GM12878 (cell line): ENCODE measurements at regions not wholly inside any gene's neighbourhood (a gene's known extent, or its start where the extent isn't known, plus 50 kb on each side); places are given as distances from the start of the nearest gene placed in this dataset.

Experiments used
- ATAC-seq: fragments of 200-7000 bp; cut with Tn5 transposase; 3 replicates; pipeline ENCODE4 v1.9.1; 2020; ENCODE audit warnings: mild to moderate bottlenecking, moderate library complexity
- BruUV-seq: library from RNA; stranded (reverse); fragments of 400-500 nt; replicated peaks from 2 replicates; lab custom pipeline; 2021; lab: Mats Ljungman, UMichigan
- CTCF ChIA-PET: fragments of 300-600 bp; sonication (Branson Sonifier 250); formaldehyde crosslinking; extraction: SDS; loops from one replicate; lab custom pipeline; 2021; ENCODE audit warnings: inconsistent platforms; lab: Yijun Ruan, JAX
- POLR2A ChIA-PET: fragments of 350-600 bp; formaldehyde crosslinking; extraction: SDS; loops from one replicate; lab custom pipeline; 2021; ENCODE audit warnings: inconsistent platforms; lab: Charles Lee
- RAD21 ChIA-PET: fragments of 300-600 bp; sonication (Branson Sonifier 250); formaldehyde crosslinking; loops from one replicate; lab custom pipeline; 2023; ENCODE audit warnings: antibody characterized with exemption; ENCODE audit not compliant: unreplicated experiment; lab: Charles Lee
- SMC1A ChIA-PET: fragments of 300-600 bp; sonication (Branson Sonifier 250); formaldehyde crosslinking; loops from one replicate; lab custom pipeline; 2023; ENCODE audit not compliant: unreplicated experiment, uncharacterized antibody; lab: Charles Lee
- DNase-seq: peaks from one replicate; pipeline ENCODE4 v3.0.0-alpha.2; 2011; ENCODE audit warnings: low read depth, low spot score
- FAIRE-seq: peaks from 3 replicates; lab custom pipeline; 2011; peaks lifted over from hg19 to GRCh38; lab: Jason Lieb, UNC
- H2AFZ ChIP-seq: 2 replicates; pipeline ENCODE4 v1.6.0; 2011; ENCODE audit warnings: low read depth, low read length, control low read depth; ENCODE audit not compliant: control insufficient read depth
- H3K27ac ChIP-seq: 2 replicates; pipeline ENCODE4 v1.5.1; 2011; ENCODE audit warnings: control low read depth; ENCODE audit not compliant: control insufficient read depth, insufficient read depth
- H3K27me3 ChIP-seq, 2 experiments: replicated peaks in 1 of 2; 2 replicates each; pipeline versions ENCODE4 v1.6.0 to v1.6.1; 2011; ENCODE audit warnings: low read length in 1 of 2; ENCODE audit not compliant: control insufficient read depth in 2 of 2, insufficient read depth in 2 of 2
- H3K36me3 ChIP-seq, 2 experiments: 2 replicates each; pipeline ENCODE4 v1.5.1; 2011; ENCODE audit warnings: low read length in 1 of 2; ENCODE audit not compliant: control insufficient read depth in 2 of 2, insufficient read depth in 2 of 2
- H3K4me1 ChIP-seq: 2 replicates; pipeline ENCODE4 v1.6.1; 2011; ENCODE audit warnings: mild to moderate bottlenecking, low read length, moderate library complexity, mixed read lengths; ENCODE audit not compliant: control insufficient read depth, insufficient read depth
- H3K4me2 ChIP-seq: 2 replicates; pipeline ENCODE4 v1.6.0; 2011; ENCODE audit warnings: control low read depth; ENCODE audit not compliant: control insufficient read depth, insufficient read depth
- H3K4me3 ChIP-seq: fragments of 200-600 bp; sonication (generic); 2 replicates; pipeline ENCODE4 v1.5.1; 2016
- H3K79me2 ChIP-seq: 2 replicates; pipeline ENCODE4 v1.6.0; 2011; ENCODE audit warnings: low read length; ENCODE audit not compliant: control insufficient read depth, insufficient read depth
- H3K9ac ChIP-seq: 2 replicates; pipeline ENCODE4 v1.8.0; 2011; ENCODE audit warnings: low read length, control low read depth, mixed read lengths; ENCODE audit not compliant: control insufficient read depth, insufficient read depth
- H3K9me3 ChIP-seq: replicated peaks from 3 replicates; pipeline ENCODE4 v1.5.1; 2011; ENCODE audit warnings: mild to moderate bottlenecking, low read length; ENCODE audit not compliant: control insufficient read depth, insufficient read depth
- H4K20me1 ChIP-seq: 2 replicates; pipeline ENCODE4 v1.6.0; 2011; ENCODE audit not compliant: control insufficient read depth, insufficient read depth
- MEF2B ChIP-seq: fragments of 450-650 bp; IDR thresholded peaks from 2 replicates; pipeline ENCODE4 v1.6.1; 2018; ENCODE audit warnings: mild to moderate bottlenecking, moderate library complexity; ENCODE audit not compliant: partially characterized antibody, poor library complexity, severe bottlenecking
- RELA ChIP-seq: fragments of 450-650 bp; IDR thresholded peaks from 2 replicates; pipeline ENCODE4 v1.8.0; 2014; ENCODE audit warnings: borderline replicate concordance; ENCODE audit not compliant: partially characterized antibody
- SMAD5 ChIP-seq: IDR thresholded peaks from 2 replicates; pipeline ENCODE4 v1.6.1; 2016; ENCODE audit warnings: antibody characterized with exemption, low read depth
- TARDBP ChIP-seq: IDR thresholded peaks from 2 replicates; pipeline ENCODE4 v1.6.1; 2016; ENCODE audit warnings: borderline replicate concordance
- WGBS: methylation state at CpG from one replicate; pipeline ENCODE4 v1.1.6; 2016; ENCODE audit warnings: low lambda C conversion rate; ENCODE audit not compliant: insufficient replicate concordance, insufficient coverage; ENCODE audit errors: missing lambda C conversion rate; 5-methylcytosine and 5-hydroxymethylcytosine counted together
- in situ Hi-C: fragments of 300-500 bp; cut with MboI; formaldehyde crosslinking; loops from 9 replicates; pipeline ENCODE4 v1.14.3; 2018; ENCODE audit warnings: mixed read lengths
- intact Hi-C: fragments of 100-400 bp; cut with micrococcal nuclease; formaldehyde crosslinking; loops from one replicate; pipeline ENCODE4 v1.14.2; 2022; ENCODE audit not compliant: unreplicated experiment

DNA sequence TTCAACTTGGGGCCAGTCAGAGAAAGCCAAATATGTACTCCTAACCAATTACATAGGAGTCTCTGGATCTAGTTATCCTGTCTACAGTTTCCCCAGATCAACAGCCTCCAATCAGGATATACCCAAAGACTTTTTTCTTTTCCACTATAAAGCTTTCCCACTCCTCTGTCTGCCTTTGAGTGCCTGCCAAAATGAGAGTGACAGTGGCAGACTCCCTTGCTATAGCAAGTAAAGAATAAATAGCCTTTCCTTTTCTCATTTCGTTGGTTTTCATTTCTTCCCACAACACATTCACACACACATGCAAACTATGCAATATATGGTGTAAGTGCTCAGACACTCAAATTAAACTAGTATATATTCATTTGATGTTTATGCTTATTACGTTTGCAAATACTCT lies 302.4 kb upstream of the TACR3 start (continued):
- no peak for TF ChIP-seq SMAD5

DNA sequence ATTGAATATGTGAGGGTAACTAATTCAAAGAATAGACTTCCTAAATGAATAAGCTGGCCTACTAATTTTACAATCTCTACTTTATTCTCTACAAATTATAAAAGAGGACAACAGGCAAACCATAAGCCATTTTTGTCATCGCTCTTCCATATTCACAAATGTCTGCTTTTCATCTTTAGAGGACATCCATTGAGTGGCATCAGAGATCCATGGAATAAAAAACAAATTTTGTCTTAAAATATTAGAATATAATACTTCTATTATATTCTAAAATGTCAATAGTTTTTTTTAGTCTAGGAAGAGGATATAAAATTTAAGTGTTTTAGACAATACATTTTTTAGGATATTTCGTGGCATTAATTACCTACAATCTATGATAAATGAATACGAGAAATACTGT lies 300.9 kb upstream of the TACR3 start:
- ChIA-PET CTCF (no interaction called here), SMC1A (no interaction called here), RAD21 (no interaction called here), POLR2A (no interaction called here)
- no TSS peak for BruUV-seq
- no peaks in the 10 kb centered on the region; the same call in 2 of the 3 replicates for H3K9me3 ChIP-seq
- H3K36me3 ChIP-seq: no peaks in the 10 kb centered on the region
- 46% methylated on average over 3 of the region's 3 CpGs for WGBS
- no peak overlapping the region for H3K4me2 ChIP-seq
- in situ Hi-C loops (no loop called here), intact Hi-C loops (no loop called here)
- no peaks in the 10 kb centered on the region for H3K79me2 ChIP-seq
- H3K27ac ChIP-seq: no peak overlapping the region
- H3K4me3 ChIP-seq: no peak overlapping the region
- no peaks in the 10 kb centered on the region for H3K4me1 ChIP-seq
- H3K27me3 ChIP-seq: no peaks in the 10 kb centered on the region
- H4K20me1 ChIP-seq: no peaks in the 10 kb centered on the region
- H3K9ac ChIP-seq: no peak overlapping the region
- ATAC-seq: no peak
- no peak for FAIRE-seq
- DNase-seq: no peak
- TF ChIP-seq MEF2B: no peak
- no peak overlapping the region for H2AFZ ChIP-seq

DNA sequence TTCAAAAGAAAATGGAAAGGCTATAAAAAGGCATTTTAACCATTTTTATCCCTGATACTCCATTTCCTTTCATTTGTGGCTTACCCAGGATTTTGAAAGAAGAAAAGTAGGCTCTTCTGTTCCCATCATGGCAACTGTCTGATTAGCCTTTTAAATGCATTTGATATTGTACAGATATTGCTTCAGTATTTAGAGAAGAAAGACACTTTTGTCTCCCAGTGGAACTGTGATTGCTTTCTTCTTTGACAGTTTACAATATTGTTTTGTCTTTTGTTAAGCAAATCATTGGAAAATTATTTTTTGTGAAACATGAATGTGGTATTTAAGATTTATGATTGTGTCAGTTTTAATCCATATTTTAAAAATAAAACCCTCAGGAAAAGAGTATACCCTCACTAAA lies 297.4 kb upstream of the TACR3 start:
- no peak overlapping the region for H3K9ac ChIP-seq
- POLR2A ChIA-PET: no interaction called here
- ATAC-seq (no peak), DNase-seq (no peak), FAIRE-seq (no peak)
- H3K4me1 ChIP-seq: no peaks in the 10 kb centered on the region
- no peak overlapping the region for H2AFZ ChIP-seq
- H3K79me2 ChIP-seq: no peaks in the 10 kb centered on the region
- no peak for TF ChIP-seq RELA
- TF ChIP-seq TARDBP: no peak
- no TSS peak for BruUV-seq
- CTCF ChIA-PET: no interaction called here
- SMC1A ChIA-PET: no interaction called here
- H3K9me3 ChIP-seq: no peaks in the 10 kb centered on the region; the same call in 2 of the 3 replicates
- in situ Hi-C loops: no loop called here
- H3K4me2 ChIP-seq: no peak overlapping the region
- no peaks in the 10 kb centered on the region for H4K20me1 ChIP-seq
- intact Hi-C loops: loop anchor here (10.0 kb wide), 1 partner anchor 1458 kb away; the partner anchor contains the start of gene PPA2
- no peak overlapping the region for H3K27ac ChIP-seq
- RAD21 ChIA-PET: no interaction called here
- no peak overlapping the region for H3K4me3 ChIP-seq
- no peaks in the 10 kb centered on the region for H3K36me3 ChIP-seq
- no peaks in the 10 kb centered on the region for H3K27me3 ChIP-seq
